RKO (cell line): ENCODE measurements at regions not wholly inside any gene's neighbourhood (a gene's known extent, or its start where the extent isn't known, plus 50 kb on each side); places are given as distances from the start of the nearest gene placed in this dataset.

Experiments used
- DNase-seq: peaks from one replicate; pipeline ENCODE4 v3.0.0-alpha.2; 2016; ENCODE audit warnings: low spot score

GRCh38 chr13:97135883-97136282 lies 86.2 kb upstream of the MBNL2 start:
- no peak for DNase-seq

DNA sequence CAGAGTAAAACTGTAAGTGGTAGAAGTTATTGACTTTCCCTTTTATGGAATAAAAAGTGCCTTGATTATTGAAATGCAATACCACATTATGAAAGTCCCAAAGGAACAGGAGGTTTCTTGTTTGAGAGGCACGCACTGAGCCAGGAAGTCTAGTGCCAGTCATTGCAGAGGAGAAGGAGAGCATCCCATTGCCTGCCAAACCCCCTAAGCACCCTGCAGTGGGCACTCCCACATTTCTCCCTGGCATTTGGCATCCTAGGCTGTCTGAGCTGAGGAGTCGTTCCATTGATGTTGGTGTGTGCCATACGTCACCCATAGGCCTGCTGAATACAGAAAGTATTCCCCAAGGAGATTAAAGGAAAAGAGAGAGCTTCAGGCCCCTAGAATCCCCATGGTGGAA lies 85.7 kb upstream of the MBNL2 start:
- DNase-seq, result no peak

GRCh38 chr13:97139691-97140090 lies 82.4 kb upstream of the MBNL2 start:
- no peak for DNase-seq

GRCh38 chr13:97140131-97140530 lies 82.0 kb upstream of the MBNL2 start:
- no peak for DNase-seq

DNA sequence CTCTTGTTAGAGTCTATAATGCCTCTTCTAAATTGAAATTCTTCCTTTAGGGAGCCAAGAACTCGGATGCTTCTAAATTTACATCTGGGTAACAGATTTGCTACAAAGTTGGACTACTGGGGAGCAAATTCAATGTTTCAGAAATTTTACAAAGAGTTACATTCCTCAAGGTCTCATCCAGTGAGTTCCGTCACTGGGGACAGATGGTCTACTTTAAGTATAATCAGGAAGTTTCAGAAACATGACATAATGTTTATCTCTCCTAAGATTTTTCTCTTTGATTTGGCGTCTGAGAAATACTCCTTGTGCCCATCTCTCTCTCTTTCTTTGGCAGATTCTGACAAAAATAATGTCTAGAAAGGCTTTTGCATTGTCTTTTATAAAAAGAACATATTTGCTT lies 81.5 kb upstream of the MBNL2 start:
- DNase-seq, result no peak

DNA sequence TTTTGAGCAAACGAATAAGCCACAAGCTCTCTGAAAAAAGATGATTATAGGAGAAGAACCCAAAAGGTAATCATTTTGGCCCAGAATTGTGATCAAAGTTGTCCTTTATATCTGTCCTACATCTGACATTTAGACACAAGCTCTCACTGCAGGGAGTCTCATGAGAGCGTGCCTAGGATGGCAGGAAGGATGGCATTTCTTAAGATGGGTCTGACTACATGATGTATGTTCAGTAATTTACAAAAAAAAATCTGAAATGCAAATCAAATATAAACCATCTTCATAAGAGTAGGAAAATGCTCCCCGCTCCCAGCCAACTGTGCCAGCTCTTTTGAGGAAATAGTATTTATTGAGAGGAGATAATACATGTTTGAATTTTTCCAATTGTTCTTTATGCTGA lies 81.0 kb upstream of the MBNL2 start:
- no peak for DNase-seq

- DNase-seq, result peak; percentile 92
Measured at GRCh38 chr13:97141564-97142005, 80.5 kb upstream of the MBNL2 start.

GRCh38 chr13:97142452-97142851 lies 79.7 kb upstream of the MBNL2 start:
- peak; percentile 89 for DNase-seq

DNA sequence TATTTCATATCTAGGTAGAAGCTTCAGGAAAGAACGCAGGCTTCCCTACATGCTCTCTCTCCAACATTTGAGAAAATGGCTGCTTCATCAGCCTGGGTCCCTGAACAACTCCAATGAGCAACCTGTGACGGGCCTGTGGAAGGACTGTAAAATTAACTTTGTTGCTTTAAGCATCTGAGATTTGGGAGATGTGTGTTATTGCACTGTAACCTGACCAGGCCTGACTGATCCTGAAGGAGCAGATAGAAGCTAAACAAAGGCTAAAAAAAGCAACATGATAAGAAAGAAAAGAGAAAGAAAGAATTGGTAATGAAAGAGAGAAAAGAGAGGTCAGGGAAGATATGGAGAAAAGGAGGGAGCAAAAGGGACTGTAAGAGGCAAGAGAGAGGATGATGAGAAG lies 77.1 kb upstream of the MBNL2 start:
- no peak for DNase-seq

DNA sequence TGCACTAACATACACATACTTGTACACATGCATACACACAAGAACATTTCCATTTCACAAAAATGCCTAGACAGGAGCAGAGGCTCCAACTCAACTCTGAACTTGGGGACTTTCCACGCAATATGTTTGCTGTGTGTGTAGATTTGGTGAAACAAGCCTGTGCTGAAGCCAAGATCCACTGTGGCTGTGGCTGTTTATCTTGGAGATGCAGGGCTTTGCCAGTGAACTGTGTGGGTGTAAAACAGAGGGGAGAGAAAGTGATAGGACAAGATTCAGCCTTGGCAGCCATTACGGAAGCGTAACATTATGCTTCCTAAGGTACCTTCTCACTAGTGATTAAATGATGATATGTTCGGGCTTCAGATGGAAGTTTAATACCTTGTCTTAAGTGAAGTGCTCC lies 73.2 kb upstream of the MBNL2 start:
- DNase-seq, result no peak

DNA sequence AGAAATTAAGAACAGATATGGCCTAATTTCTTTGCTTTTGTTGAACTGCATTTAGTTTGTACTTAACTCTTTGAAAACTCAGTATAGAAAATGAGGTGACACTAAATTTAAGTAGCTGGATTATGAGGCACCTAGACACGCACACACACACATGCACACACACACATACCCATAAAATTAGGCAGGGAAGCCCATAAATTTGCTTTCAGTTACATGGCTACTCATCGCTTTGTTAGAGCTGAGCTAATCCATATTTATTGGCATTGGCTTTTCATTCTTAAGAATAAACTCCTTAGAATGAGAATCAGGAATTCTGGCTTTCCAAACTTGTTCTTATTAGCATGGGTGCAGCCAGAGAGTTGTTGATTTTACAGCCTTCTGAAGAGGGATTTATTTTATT lies 61.7 kb upstream of the MBNL2 start:
- DNase-seq, result no peak

DNA sequence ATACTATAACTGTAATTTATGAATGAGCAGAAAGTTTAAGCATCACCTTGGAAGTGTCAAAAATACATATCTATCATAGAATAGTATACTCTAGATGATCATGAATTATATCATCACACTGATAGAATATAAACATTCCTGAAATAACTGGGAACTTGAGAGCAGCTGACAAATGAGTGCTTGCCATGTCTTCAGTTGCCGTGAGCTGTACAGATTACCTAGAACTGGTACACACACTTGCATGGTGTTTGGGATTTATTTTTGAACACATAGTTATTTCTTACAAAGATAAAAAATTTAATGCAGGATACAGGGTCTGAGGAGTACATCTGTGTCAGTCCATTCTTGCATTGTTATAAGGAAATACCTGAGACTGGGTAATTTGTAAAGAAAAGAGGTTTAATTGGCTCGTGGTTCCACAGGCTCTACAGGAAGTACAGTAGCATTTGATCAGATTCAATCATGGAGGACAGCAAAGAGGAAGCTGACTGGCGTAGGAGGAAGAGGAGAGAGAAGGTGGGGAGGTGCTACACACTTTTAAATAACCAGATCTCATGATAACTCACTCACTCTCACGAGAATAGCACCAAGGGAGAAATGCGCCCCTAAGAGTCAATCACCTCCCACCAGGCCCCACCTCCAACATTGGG lies 60.4 kb upstream of the MBNL2 start:
- DNase-seq, result no peak

DNA sequence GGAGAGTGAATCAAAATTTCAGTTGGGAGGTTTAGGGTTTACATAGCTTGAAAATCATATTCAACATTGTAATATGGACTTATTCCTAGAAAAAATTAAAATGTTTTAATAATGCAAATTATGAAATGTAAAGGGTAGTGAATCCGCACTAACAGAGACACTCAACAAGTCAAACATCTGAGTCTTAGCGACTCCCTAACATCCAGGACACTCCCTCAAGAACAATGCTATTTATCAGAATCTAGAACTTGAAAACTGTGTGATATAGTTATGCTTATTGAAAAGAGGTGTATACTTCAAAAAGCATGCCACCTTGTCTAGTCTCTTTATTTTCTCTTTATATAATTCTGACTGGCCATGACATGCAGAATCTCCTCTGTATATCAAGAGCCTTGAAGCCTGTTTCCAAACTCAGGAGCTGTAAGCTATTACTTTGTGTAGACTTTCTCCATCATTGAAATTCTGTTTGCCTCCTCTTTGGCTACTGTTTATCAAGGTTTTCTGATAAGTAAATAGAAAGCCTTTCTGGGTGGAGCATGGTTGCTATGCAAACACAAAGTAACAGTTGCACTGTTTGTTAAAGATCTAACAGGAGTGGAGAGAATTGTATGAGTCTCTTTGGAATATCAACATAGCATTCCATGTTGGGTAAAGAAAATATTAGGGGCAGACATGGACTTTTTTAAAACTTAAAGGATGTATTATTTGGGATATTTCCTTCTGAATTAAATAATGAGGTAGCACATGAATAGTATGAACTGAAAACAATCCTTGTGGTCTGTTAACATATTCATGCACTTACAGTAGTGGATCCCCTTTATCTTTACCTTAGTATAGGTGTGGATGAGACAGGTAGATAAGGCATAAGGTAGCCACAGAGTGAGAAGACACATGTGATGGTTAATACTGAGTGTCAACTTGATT lies 56.4 kb upstream of the MBNL2 start:
- DNase-seq, result no peak

- DNase-seq, result no peak
Measured at GRCh38 chr13:97171136-97171535, 51.0 kb upstream of the MBNL2 start.
